ENCODE measurements at regions not wholly inside any gene's neighbourhood (a gene's known extent, or its start where the extent isn't known, plus 50 kb on each side); places are given as distances from the start of the nearest gene placed in this dataset.

DNA sequence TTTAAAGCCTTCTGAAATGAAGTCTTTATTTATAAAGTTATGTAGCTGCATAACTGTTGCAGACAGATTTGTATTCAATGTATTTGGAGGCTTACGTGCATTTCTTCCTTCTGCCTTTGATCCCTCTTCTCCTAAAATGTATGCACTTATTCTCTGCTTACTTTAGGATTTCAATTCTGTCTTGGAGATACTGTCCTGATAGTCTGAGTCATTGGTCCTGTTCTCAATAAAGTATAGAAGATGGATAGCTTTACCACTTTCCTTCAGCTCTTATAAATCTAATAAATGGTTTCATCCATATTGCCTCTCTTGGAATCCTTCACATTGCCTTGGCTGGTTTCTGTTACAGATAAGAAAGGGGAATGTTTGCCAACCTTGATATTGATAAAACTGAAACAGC is 430.1 kb upstream of the CAMK1G start:
- TF ChIP-seq CTCF (conservative IDR thresholded peaks at IDR 0.05; ENCODE audit: low read length) (no peak), EZH2phosphoT487 (IDR thresholded peaks at IDR 0.05; ENCODE audit: borderline replicate concordance, low read depth, low read length) (no peak)
